GM23338 (cell line): ENCODE measurements at regions not wholly inside any gene's neighbourhood (a gene's known extent, or its start where the extent isn't known, plus 50 kb on each side); places are given as distances from the start of the nearest gene placed in this dataset.
A peak's percentile ranks its signal among the peaks of the same experiment; 100 is the strongest.
"Not testable (repeated sequence)": the region's sequence is repeated elsewhere in the genome, so short reads cannot be mapped to it uniquely, and the experiment has no call there.

Experiments used
- CREB1 ChIP-seq: fragments of 250-450 bp; sonication (Bioruptor Pico); IDR thresholded peaks from 2 replicates; pipeline ENCODE4 v1.5.0; 2020; ENCODE audit warnings: low read depth, mild to moderate bottlenecking, moderate library complexity
- ETS1 ChIP-seq: IDR thresholded peaks from 2 replicates; pipeline ENCODE4 v1.6.1; 2016; ENCODE audit warnings: antibody characterized with exemption
- EZH2 ChIP-seq: fragments of 200-600 bp; sonication (generic); IDR thresholded peaks from one replicate; pipeline ENCODE4 v1.8.0; 2017; ENCODE audit warnings: antibody characterized with exemption, mild to moderate bottlenecking, low read depth; ENCODE audit not compliant: unreplicated experiment
- EZH2phosphoT487 ChIP-seq: fragments of 200-600 bp; sonication (generic); IDR thresholded peaks from one replicate; pipeline ENCODE4 v1.8.1; 2018; ENCODE audit warnings: antibody characterized with exemption; ENCODE audit not compliant: unreplicated experiment
- JUNB ChIP-seq: IDR thresholded peaks from one replicate; pipeline ENCODE4 v1.6.1; 2016; ENCODE audit warnings: antibody characterized with exemption; ENCODE audit not compliant: unreplicated experiment
- NANOG ChIP-seq: IDR thresholded peaks from 2 replicates; pipeline ENCODE4 v1.6.1; 2016; ENCODE audit warnings: antibody characterized with exemption, borderline replicate concordance
- POLR2AphosphoS5 ChIP-seq: IDR thresholded peaks from 2 replicates; pipeline ENCODE4 v1.6.1; 2016; ENCODE audit warnings: antibody characterized with exemption, low read depth
- REST ChIP-seq: IDR thresholded peaks from one replicate; pipeline ENCODE4 v1.6.1; 2018; ENCODE audit warnings: antibody characterized with exemption; ENCODE audit not compliant: unreplicated experiment
- STAT1 ChIP-seq: IDR thresholded peaks from one replicate; pipeline ENCODE4 v1.6.1; 2016; ENCODE audit warnings: antibody characterized with exemption; ENCODE audit not compliant: unreplicated experiment
- ZNF114 ChIP-seq: fragments of 250-450 bp; sonication (Bioruptor Pico); IDR thresholded peaks from 2 replicates; pipeline ENCODE4 v1.5.0; 2020; ENCODE audit warnings: mild to moderate bottlenecking, moderate library complexity
- ZNF331 ChIP-seq: fragments of 250-450 bp; sonication (Bioruptor Pico); IDR thresholded peaks from 2 replicates; pipeline ENCODE4 v1.5.0; 2020; ENCODE audit warnings: low read depth, mild to moderate bottlenecking, moderate library complexity
- TF ChIP-seq, protein P1 (sequence below), 2 experiments: fragments of 200-600 bp in 1 of 2; sonication (generic) in 1 of 2; conservative IDR thresholded peaks; 2 replicates each; pipeline versions ENCODE4 v1.5.1 to v1.6.1; 2016 to 2017; ENCODE audit warnings: antibody characterized with exemption in 2 of 2, low read depth in 2 of 2, mild to moderate bottlenecking in 2 of 2, moderate library complexity in 1 of 2
- TF ChIP-seq, protein P2 (sequence below): fragments of 250-450 bp; sonication (Bioruptor Pico); IDR thresholded peaks from 2 replicates; pipeline ENCODE4 v1.5.0; 2020; ENCODE audit warnings: mild to moderate bottlenecking, moderate library complexity

DNA sequence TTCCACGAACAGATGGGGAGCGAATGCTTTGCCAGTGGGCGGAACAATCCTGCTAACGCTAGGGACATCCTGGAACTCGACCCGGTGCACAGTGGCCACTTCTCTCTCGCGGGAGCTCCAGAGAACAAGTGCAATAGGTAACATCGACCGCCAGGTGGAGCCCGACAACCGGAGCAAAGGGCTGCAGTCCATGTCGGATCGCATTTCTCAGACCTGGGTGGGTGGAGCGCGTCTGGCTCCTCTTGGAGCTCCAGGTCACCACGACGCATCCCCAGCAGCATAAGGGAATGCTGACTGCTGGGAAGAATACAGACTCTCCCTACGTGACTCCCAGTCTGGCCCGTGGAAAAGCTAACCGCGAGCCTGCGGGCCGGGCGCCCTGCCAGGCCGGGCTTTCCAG is 1360.7 kb downstream of the SPATA31A7 start:
- TF ChIP-seq, protein P1, sequence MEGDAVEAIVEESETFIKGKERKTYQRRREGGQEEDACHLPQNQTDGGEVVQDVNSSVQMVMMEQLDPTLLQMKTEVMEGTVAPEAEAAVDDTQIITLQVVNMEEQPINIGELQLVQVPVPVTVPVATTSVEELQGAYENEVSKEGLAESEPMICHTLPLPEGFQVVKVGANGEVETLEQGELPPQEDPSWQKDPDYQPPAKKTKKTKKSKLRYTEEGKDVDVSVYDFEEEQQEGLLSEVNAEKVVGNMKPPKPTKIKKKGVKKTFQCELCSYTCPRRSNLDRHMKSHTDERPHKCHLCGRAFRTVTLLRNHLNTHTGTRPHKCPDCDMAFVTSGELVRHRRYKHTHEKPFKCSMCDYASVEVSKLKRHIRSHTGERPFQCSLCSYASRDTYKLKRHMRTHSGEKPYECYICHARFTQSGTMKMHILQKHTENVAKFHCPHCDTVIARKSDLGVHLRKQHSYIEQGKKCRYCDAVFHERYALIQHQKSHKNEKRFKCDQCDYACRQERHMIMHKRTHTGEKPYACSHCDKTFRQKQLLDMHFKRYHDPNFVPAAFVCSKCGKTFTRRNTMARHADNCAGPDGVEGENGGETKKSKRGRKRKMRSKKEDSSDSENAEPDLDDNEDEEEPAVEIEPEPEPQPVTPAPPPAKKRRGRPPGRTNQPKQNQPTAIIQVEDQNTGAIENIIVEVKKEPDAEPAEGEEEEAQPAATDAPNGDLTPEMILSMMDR (conservative IDR thresholded peaks at IDR 0.05; ENCODE audit: low read depth in 2 of 2): 0 out of 4 replicates have a peak, but pooled peaks of 1 of the 2 experiments have one; percentile 11
- TF ChIP-seq POLR2AphosphoS5; JUNB; CREB1 (CRISPR knock-in tag); EZH2; ETS1; REST; EZH2phosphoT487; ZNF331 (CRISPR knock-in tag); NANOG; ZNF114 (CRISPR knock-in tag); STAT1: not testable (repeated sequence)
- TF ChIP-seq, protein P2, sequence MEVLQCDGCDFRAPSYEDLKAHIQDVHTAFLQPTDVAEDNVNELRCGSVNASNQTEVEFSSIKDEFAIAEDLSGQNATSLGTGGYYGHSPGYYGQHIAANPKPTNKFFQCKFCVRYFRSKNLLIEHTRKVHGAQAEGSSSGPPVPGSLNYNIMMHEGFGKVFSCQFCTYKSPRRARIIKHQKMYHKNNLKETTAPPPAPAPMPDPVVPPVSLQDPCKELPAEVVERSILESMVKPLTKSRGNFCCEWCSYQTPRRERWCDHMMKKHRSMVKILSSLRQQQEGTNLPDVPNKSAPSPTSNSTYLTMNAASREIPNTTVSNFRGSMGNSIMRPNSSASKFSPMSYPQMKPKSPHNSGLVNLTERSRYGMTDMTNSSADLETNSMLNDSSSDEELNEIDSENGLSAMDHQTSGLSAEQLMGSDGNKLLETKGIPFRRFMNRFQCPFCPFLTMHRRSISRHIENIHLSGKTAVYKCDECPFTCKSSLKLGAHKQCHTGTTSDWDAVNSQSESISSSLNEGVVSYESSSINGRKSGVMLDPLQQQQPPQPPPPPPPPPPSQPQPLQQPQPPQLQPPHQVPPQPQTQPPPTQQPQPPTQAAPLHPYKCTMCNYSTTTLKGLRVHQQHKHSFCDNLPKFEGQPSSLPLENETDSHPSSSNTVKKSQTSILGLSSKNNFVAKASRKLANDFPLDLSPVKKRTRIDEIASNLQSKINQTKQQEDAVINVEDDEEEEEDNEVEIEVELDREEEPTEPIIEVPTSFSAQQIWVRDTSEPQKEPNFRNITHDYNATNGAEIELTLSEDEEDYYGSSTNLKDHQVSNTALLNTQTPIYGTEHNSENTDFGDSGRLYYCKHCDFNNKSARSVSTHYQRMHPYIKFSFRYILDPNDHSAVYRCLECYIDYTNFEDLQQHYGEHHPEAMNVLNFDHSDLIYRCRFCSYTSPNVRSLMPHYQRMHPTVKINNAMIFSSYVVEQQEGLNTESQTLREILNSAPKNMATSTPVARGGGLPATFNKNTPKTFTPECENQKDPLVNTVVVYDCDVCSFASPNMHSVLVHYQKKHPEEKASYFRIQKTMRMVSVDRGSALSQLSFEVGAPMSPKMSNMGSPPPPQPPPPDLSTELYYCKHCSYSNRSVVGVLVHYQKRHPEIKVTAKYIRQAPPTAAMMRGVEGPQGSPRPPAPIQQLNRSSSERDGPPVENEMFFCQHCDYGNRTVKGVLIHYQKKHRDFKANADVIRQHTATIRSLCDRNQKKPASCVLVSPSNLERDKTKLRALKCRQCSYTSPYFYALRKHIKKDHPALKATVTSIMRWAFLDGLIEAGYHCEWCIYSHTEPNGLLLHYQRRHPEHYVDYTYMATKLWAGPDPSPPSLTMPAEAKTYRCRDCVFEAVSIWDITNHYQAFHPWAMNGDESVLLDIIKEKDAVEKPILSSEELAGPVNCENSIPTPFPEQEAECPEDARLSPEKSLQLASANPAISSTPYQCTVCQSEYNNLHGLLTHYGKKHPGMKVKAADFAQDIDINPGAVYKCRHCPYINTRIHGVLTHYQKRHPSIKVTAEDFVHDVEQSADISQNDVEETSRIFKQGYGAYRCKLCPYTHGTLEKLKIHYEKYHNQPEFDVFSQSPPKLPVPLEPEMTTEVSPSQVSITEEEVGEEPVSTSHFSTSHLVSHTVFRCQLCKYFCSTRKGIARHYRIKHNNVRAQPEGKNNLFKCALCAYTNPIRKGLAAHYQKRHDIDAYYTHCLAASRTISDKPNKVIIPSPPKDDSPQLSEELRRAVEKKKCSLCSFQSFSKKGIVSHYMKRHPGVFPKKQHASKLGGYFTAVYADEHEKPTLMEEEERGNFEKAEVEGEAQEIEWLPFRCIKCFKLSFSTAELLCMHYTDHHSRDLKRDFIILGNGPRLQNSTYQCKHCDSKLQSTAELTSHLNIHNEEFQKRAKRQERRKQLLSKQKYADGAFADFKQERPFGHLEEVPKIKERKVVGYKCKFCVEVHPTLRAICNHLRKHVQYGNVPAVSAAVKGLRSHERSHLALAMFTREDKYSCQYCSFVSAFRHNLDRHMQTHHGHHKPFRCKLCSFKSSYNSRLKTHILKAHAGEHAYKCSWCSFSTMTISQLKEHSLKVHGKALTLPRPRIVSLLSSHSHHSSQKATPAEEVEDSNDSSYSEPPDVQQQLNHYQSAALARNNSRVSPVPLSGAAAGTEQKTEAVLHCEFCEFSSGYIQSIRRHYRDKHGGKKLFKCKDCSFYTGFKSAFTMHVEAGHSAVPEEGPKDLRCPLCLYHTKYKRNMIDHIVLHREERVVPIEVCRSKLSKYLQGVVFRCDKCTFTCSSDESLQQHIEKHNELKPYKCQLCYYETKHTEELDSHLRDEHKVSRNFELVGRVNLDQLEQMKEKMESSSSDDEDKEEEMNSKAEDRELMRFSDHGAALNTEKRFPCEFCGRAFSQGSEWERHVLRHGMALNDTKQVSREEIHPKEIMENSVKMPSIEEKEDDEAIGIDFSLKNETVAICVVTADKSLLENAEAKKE (CRISPR knock-in tag): not testable (repeated sequence)
